ENCODE measurements at regions not wholly inside any gene's neighbourhood (a gene's known extent, or its start where the extent isn't known, plus 50 kb on each side); places are given as distances from the start of the nearest gene placed in this dataset.

DNA sequence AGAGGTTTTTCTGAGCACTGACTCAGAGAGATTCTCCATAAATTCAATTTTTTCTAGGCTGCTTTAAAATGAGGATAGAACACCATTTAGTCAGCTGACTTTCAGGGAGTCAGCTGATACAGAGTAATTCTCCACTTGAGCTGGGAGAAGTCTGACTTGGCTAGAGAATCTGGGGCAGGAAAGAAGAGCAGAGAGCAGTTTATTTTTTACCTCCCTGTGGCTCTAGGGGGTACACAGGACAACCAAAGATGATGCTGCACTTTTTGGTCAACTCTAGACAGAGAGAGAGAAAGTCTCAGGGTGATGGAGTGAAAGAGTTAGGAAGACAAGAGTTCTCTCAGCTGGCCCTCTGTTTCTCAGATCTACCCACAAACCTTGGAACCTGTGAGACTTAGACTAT, 67.3 kb upstream of the EED start:
- no peak for TF ChIP-seq EZH2 (IDR thresholded peaks at IDR 0.05; ENCODE audit: insufficient read depth, poor library complexity, severe bottlenecking)
- TF ChIP-seq EZH2phosphoT487 (IDR thresholded peaks at IDR 0.05; ENCODE audit: insufficient read depth, low read depth), result no peak
- no peak overlapping the region for H3K4me3 ChIP-seq
- in situ Hi-C loops (cut with MboI), result no loop called here
- DNase-seq, result no peak
- H3K36me3 ChIP-seq (ENCODE audit: low read depth), result no peaks in the 10 kb centered on the region
- no peaks in the 10 kb centered on the region for H3K9me3 ChIP-seq (ENCODE audit: low read depth)
- no peak overlapping the region for H3K9ac ChIP-seq
- H3K27me3 ChIP-seq (replicated peaks; ENCODE audit: insufficient read depth), result no peaks in the 10 kb centered on the region
- H4K20me1 ChIP-seq (ENCODE audit: insufficient read depth), result no peaks in the 10 kb centered on the region
- H3K4me1 ChIP-seq (ENCODE audit: insufficient read depth), result peaks cover 56% of the 10 kb centered on the region
- H3K79me2 ChIP-seq (ENCODE audit: insufficient read depth), result no peaks in the 10 kb centered on the region
- H3K27ac ChIP-seq, result no peak overlapping the region
- H3F3A ChIP-seq (ENCODE audit: insufficient read depth), result peaks cover 57% of the 10 kb centered on the region
- peak overlapping the region; percentile 27; the same call in 1 of the 2 replicates for H2AFZ ChIP-seq
- no peaks in the 10 kb centered on the region for H3K9me2 ChIP-seq (ENCODE audit: insufficient read depth)
- H3K4me2 ChIP-seq (ENCODE audit: unreplicated experiment), result no peak overlapping the region

DNA sequence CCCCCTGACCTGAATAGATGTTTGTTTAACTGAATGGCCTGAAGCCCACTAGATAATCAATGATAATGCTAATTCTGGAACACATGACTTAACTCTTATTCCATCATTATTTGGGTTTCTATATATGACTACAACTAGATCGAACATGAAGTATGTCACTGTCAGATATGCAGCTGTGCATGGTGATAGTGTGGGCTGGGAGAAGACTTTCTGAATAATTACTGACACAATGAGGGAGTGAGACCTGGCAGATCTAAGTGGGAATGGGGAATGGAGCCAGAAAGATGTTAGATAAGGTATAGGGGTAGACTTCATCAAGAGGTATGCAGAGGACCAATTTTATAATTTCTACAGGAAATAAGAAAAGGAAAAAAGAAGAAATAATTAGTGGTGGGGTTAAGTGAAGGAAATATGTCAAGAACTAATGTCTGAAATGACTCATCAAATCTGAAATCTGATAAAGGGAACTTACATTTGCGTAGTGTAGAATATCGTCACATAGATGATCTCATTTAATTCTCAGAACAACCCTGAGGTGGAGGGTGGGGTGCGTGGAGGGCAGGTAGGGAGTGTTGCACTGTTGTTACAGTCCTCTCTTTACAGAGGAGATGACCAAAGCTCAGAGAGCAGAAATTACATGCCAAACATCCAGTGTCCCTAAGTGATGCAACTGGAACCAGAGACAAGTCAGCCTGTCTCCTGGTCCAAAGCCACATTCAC, 68.2 kb upstream of the EED start:
- Histone ChIP-seq H3K36me3 (ENCODE audit: low read depth) (no peaks in the 10 kb centered on the region), H3K4me1 (ENCODE audit: insufficient read depth) (peaks cover 58% of the 10 kb centered on the region), H3K27me3 (replicated peaks; ENCODE audit: insufficient read depth) (no peaks in the 10 kb centered on the region), H4K20me1 (ENCODE audit: insufficient read depth) (no peaks in the 10 kb centered on the region), H3K9me2 (ENCODE audit: insufficient read depth) (no peaks in the 10 kb centered on the region), H3K4me2 (ENCODE audit: unreplicated experiment) (no peak overlapping the region), H3K4me3 (no peak overlapping the region), H3K9ac (no peak overlapping the region), H3F3A (ENCODE audit: insufficient read depth) (peaks cover 59% of the 10 kb centered on the region), H3K9me3 (ENCODE audit: low read depth) (no peaks in the 10 kb centered on the region), H3K27ac (peak overlapping the region; percentile 88), H2AFZ (no peak overlapping the region), H3K79me2 (ENCODE audit: insufficient read depth) (no peaks in the 10 kb centered on the region)
- DNase-seq, result peak; percentile 41
- WGBS, 2 experiments (ENCODE audit: low coverage in 1 of 2, low lambda C conversion rate in 2 of 2, missing lambda C conversion rate in 2 of 2), result 58 to 61% methylated on average over 4 of the region's 4 CpGs
- TF ChIP-seq EZH2phosphoT487 (IDR thresholded peaks at IDR 0.05; ENCODE audit: insufficient read depth, low read depth) (no peak), EZH2 (IDR thresholded peaks at IDR 0.05; ENCODE audit: insufficient read depth, poor library complexity, severe bottlenecking) (no peak)
- in situ Hi-C loops (cut with MboI), result no loop called here

DNA sequence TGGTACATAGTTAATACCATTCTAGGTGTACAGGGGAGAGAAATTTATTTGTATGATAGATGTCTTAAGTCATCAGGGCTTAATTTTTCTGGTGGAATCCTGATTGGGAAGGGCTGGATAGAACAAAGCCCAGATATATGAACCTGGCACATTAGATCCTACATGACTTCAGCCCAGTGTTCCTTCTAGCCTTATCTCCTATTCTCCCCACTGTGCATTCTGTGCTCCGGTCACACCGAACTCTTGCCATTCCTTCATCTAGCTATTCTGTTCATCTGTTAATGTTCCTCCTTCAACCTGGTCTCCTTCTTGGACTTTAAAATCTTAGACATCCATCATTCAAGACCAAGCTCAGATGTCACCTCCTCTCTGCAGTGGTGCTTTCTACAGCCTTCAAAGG, 68.9 kb upstream of the EED start:
- no peak overlapping the region for H3K4me3 ChIP-seq
- peaks cover 58% of the 10 kb centered on the region for H3K4me1 ChIP-seq (ENCODE audit: insufficient read depth)
- in situ Hi-C loops (cut with MboI), result no loop called here
- peak overlapping the region; percentile 88 for H3K27ac ChIP-seq
- no peaks in the 10 kb centered on the region for H3K27me3 ChIP-seq (replicated peaks; ENCODE audit: insufficient read depth)
- H3F3A ChIP-seq (ENCODE audit: insufficient read depth), result peaks cover 59% of the 10 kb centered on the region
- no peaks in the 10 kb centered on the region for H3K9me2 ChIP-seq (ENCODE audit: insufficient read depth)
- no peak overlapping the region for H2AFZ ChIP-seq
- no peaks in the 10 kb centered on the region for H3K36me3 ChIP-seq (ENCODE audit: low read depth)
- no peak for DNase-seq
- no peaks in the 10 kb centered on the region for H3K79me2 ChIP-seq (ENCODE audit: insufficient read depth)
- H4K20me1 ChIP-seq (ENCODE audit: insufficient read depth), result no peaks in the 10 kb centered on the region
- WGBS, 2 experiments (ENCODE audit: low coverage in 1 of 2, low lambda C conversion rate in 2 of 2, missing lambda C conversion rate in 2 of 2), result 93 to 98% methylated on average over 2 of the region's 2 CpGs
- H3K9me3 ChIP-seq (ENCODE audit: low read depth), result no peaks in the 10 kb centered on the region
- TF ChIP-seq EZH2phosphoT487 (IDR thresholded peaks at IDR 0.05; ENCODE audit: insufficient read depth, low read depth) (no peak), EZH2 (IDR thresholded peaks at IDR 0.05; ENCODE audit: insufficient read depth, poor library complexity, severe bottlenecking) (no peak)
- H3K9ac ChIP-seq, result no peak overlapping the region
- H3K4me2 ChIP-seq (ENCODE audit: unreplicated experiment), result no peak overlapping the region

DNA sequence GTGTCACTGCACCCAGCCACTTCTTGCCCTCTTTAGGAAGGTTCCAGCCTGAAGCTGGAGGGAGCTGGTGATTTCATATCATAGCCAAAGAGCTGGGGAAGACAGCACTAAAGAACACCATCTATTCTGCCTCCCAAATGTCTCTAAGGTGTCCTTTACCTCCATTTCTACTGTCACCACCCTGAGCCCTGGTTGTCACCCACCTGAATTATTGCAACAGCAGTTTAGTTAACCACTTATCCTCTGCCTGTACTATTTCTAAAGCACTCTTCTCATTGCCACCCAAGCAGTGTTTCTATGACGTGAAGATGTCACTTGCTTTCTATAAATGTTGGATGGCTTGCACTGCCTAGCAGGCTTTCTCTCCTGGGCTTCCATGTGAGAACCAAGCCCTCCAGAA, 69.4 kb upstream of the EED start:
- TF ChIP-seq EZH2 (IDR thresholded peaks at IDR 0.05; ENCODE audit: insufficient read depth, poor library complexity, severe bottlenecking) (no peak), EZH2phosphoT487 (IDR thresholded peaks at IDR 0.05; ENCODE audit: insufficient read depth, low read depth) (no peak)
- H3K27ac ChIP-seq, result peak overlapping the region; percentile 88
- no peaks in the 10 kb centered on the region for H3K27me3 ChIP-seq (replicated peaks; ENCODE audit: insufficient read depth)
- no peak overlapping the region for H3K4me3 ChIP-seq
- in situ Hi-C loops (cut with MboI), result no loop called here
- no peaks in the 10 kb centered on the region for H3K36me3 ChIP-seq (ENCODE audit: low read depth)
- no peak overlapping the region for H2AFZ ChIP-seq
- peak overlapping the region; percentile 62; the same call in 1 of the 2 replicates for H3K9ac ChIP-seq
- 90 to 96% methylated on average over 1 of the region's 1 CpG for WGBS, 2 experiments (ENCODE audit: low coverage in 1 of 2, low lambda C conversion rate in 2 of 2, missing lambda C conversion rate in 2 of 2)
- H3K9me3 ChIP-seq (ENCODE audit: low read depth), result no peaks in the 10 kb centered on the region
- peak overlapping the region; percentile 64 for H3K4me2 ChIP-seq (ENCODE audit: unreplicated experiment)
- H3F3A ChIP-seq (ENCODE audit: insufficient read depth), result peaks cover 59% of the 10 kb centered on the region
- H3K4me1 ChIP-seq (ENCODE audit: insufficient read depth), result peaks cover 58% of the 10 kb centered on the region
- no peaks in the 10 kb centered on the region for H3K79me2 ChIP-seq (ENCODE audit: insufficient read depth)
- no peaks in the 10 kb centered on the region for H4K20me1 ChIP-seq (ENCODE audit: insufficient read depth)
- no peak for DNase-seq
- no peaks in the 10 kb centered on the region for H3K9me2 ChIP-seq (ENCODE audit: insufficient read depth)
